GM12878 (cell line): ENCODE measurements at regions not wholly inside any gene's neighbourhood (a gene's known extent, or its start where the extent isn't known, plus 50 kb on each side); places are given as distances from the start of the nearest gene placed in this dataset.

ENCODE experiments used
- ATAC-seq: fragments of 200-7000 bp; cut with Tn5 transposase; 3 replicates; pipeline ENCODE4 v1.9.1; 2020; ENCODE audit warnings: mild to moderate bottlenecking, moderate library complexity
- BruUV-seq: library from RNA; stranded (reverse); fragments of 400-500 nt; replicated peaks from 2 replicates; lab custom pipeline; 2021; lab: Mats Ljungman, UMichigan
- CTCF ChIA-PET: fragments of 300-600 bp; sonication (Branson Sonifier 250); formaldehyde crosslinking; extraction: SDS; loops from one replicate; lab custom pipeline; 2021; ENCODE audit warnings: inconsistent platforms; lab: Yijun Ruan, JAX
- POLR2A ChIA-PET: fragments of 350-600 bp; formaldehyde crosslinking; extraction: SDS; loops from one replicate; lab custom pipeline; 2021; ENCODE audit warnings: inconsistent platforms; lab: Charles Lee
- RAD21 ChIA-PET: fragments of 300-600 bp; sonication (Branson Sonifier 250); formaldehyde crosslinking; loops from one replicate; lab custom pipeline; 2023; ENCODE audit warnings: antibody characterized with exemption; ENCODE audit not compliant: unreplicated experiment; lab: Charles Lee
- SMC1A ChIA-PET: fragments of 300-600 bp; sonication (Branson Sonifier 250); formaldehyde crosslinking; loops from one replicate; lab custom pipeline; 2023; ENCODE audit not compliant: unreplicated experiment, uncharacterized antibody; lab: Charles Lee
- DNase-seq: peaks from one replicate; pipeline ENCODE4 v3.0.0-alpha.2; 2011; ENCODE audit warnings: low read depth, low spot score
- FAIRE-seq: peaks from 3 replicates; lab custom pipeline; 2011; peaks lifted over from hg19 to GRCh38; lab: Jason Lieb, UNC
- H2AFZ ChIP-seq: 2 replicates; pipeline ENCODE4 v1.6.0; 2011; ENCODE audit warnings: low read depth, low read length, control low read depth; ENCODE audit not compliant: control insufficient read depth
- H3K27ac ChIP-seq: 2 replicates; pipeline ENCODE4 v1.5.1; 2011; ENCODE audit warnings: control low read depth; ENCODE audit not compliant: control insufficient read depth, insufficient read depth
- H3K27me3 ChIP-seq, 2 experiments: replicated peaks in 1 of 2; 2 replicates each; pipeline versions ENCODE4 v1.6.0 to v1.6.1; 2011; ENCODE audit warnings: low read length in 1 of 2; ENCODE audit not compliant: control insufficient read depth in 2 of 2, insufficient read depth in 2 of 2
- H3K36me3 ChIP-seq, 2 experiments: 2 replicates each; pipeline ENCODE4 v1.5.1; 2011; ENCODE audit warnings: low read length in 1 of 2; ENCODE audit not compliant: control insufficient read depth in 2 of 2, insufficient read depth in 2 of 2
- H3K4me1 ChIP-seq: 2 replicates; pipeline ENCODE4 v1.6.1; 2011; ENCODE audit warnings: mild to moderate bottlenecking, low read length, moderate library complexity, mixed read lengths; ENCODE audit not compliant: control insufficient read depth, insufficient read depth
- H3K4me2 ChIP-seq: 2 replicates; pipeline ENCODE4 v1.6.0; 2011; ENCODE audit warnings: control low read depth; ENCODE audit not compliant: control insufficient read depth, insufficient read depth
- H3K4me3 ChIP-seq: fragments of 200-600 bp; sonication (generic); 2 replicates; pipeline ENCODE4 v1.5.1; 2016
- H3K79me2 ChIP-seq: 2 replicates; pipeline ENCODE4 v1.6.0; 2011; ENCODE audit warnings: low read length; ENCODE audit not compliant: control insufficient read depth, insufficient read depth
- H3K9ac ChIP-seq: 2 replicates; pipeline ENCODE4 v1.8.0; 2011; ENCODE audit warnings: low read length, control low read depth, mixed read lengths; ENCODE audit not compliant: control insufficient read depth, insufficient read depth
- H3K9me3 ChIP-seq: replicated peaks from 3 replicates; pipeline ENCODE4 v1.5.1; 2011; ENCODE audit warnings: mild to moderate bottlenecking, low read length; ENCODE audit not compliant: control insufficient read depth, insufficient read depth
- H4K20me1 ChIP-seq: 2 replicates; pipeline ENCODE4 v1.6.0; 2011; ENCODE audit not compliant: control insufficient read depth, insufficient read depth
- HSF1 ChIP-seq: fragments of 150-350 bp; IDR thresholded peaks from 2 replicates; pipeline ENCODE4 v1.6.1; 2014; ENCODE audit warnings: mild to moderate bottlenecking, low read depth, low read length
- MLLT1 ChIP-seq: fragments of 450-650 bp; IDR thresholded peaks from 2 replicates; pipeline ENCODE4 v1.6.1; 2016; ENCODE audit warnings: mild to moderate bottlenecking
- SUPT20H ChIP-seq: IDR thresholded peaks from 2 replicates; pipeline ENCODE4 v1.6.1; 2011; ENCODE audit warnings: low read depth, mild to moderate bottlenecking, low read length, moderate library complexity, borderline replicate concordance; ENCODE audit not compliant: control insufficient read depth
- ZNF217 ChIP-seq: fragments of 450-650 bp; IDR thresholded peaks from 2 replicates; pipeline ENCODE4 v1.6.1; 2017; ENCODE audit warnings: antibody characterized with exemption, mild to moderate bottlenecking
- in situ Hi-C: fragments of 300-500 bp; cut with MboI; formaldehyde crosslinking; loops from 9 replicates; pipeline ENCODE4 v1.14.3; 2018; ENCODE audit warnings: mixed read lengths
- intact Hi-C: fragments of 100-400 bp; cut with micrococcal nuclease; formaldehyde crosslinking; loops from one replicate; pipeline ENCODE4 v1.14.2; 2022; ENCODE audit not compliant: unreplicated experiment

GRCh38 chrX:39063702-39064101 is 262.4 kb downstream of the MID1IP1 start:
- FAIRE-seq (no peak), ATAC-seq (no peak), DNase-seq (no peak)
- RAD21 ChIA-PET = no interaction called here
- TF ChIP-seq ZNF217 (no peak), HSF1 (no peak), MLLT1 (no peak), SUPT20H (no peak)
- H3K36me3 ChIP-seq = no peaks in the 10 kb centered on the region
- CTCF ChIA-PET = no interaction called here
- no peak overlapping the region for H3K4me3 ChIP-seq
- H3K27ac ChIP-seq = no peak overlapping the region
- H3K4me1 ChIP-seq = no peaks in the 10 kb centered on the region
- H3K9me3 ChIP-seq = no peaks in the 10 kb centered on the region; the same call in 2 of the 3 replicates
- H3K27me3 ChIP-seq = 0 out of 4 replicates have a peak, but pooled peaks cover 0 to 2% of the 10 kb centered on the region in 2 experiments
- H2AFZ ChIP-seq = no peak overlapping the region
- SMC1A ChIA-PET = no interaction called here
- no peaks in the 10 kb centered on the region for H3K79me2 ChIP-seq
- POLR2A ChIA-PET = no interaction called here
- intact Hi-C loops = no loop called here
- no peaks in the 10 kb centered on the region for H4K20me1 ChIP-seq
- no peak overlapping the region for H3K9ac ChIP-seq
- H3K4me2 ChIP-seq = no peak overlapping the region
- in situ Hi-C loops = no loop called here
- no TSS peak for BruUV-seq
